ENCODE measurements at regions not wholly inside any gene's neighbourhood (a gene's known extent, or its start where the extent isn't known, plus 50 kb on each side); places are given as distances from the start of the nearest gene placed in this dataset.

- WGBS, 2 donors, result 80 to 82% methylated on average over 6 of the region's 6 CpGs
- no peak overlapping the region for H3K4me3 ChIP-seq
- H3K27ac ChIP-seq, result no peak overlapping the region
- intact Hi-C loops (cut with DNase I), result no loop called here
- no peaks in the 10 kb centered on the region for H3K9me3 ChIP-seq
- TF ChIP-seq CTCF (IDR thresholded peaks at IDR 0.05) (no peak), POLR2A (IDR thresholded peaks at IDR 0.05) (no peak)
- H3K36me3 ChIP-seq, result no peaks in the 10 kb centered on the region
- H3K27me3 ChIP-seq, result peaks cover 0 to 19% (median 0%) of the 10 kb centered on the region in 4 donors
- peaks cover 0 to 8% (median 0%) of the 10 kb centered on the region in 3 donors for H3K4me1 ChIP-seq
- DNase-seq, result no peak
Observed at GRCh38 chr4:154977228-154977627, 196.2 kb downstream of the RBM46 start.

DNA sequence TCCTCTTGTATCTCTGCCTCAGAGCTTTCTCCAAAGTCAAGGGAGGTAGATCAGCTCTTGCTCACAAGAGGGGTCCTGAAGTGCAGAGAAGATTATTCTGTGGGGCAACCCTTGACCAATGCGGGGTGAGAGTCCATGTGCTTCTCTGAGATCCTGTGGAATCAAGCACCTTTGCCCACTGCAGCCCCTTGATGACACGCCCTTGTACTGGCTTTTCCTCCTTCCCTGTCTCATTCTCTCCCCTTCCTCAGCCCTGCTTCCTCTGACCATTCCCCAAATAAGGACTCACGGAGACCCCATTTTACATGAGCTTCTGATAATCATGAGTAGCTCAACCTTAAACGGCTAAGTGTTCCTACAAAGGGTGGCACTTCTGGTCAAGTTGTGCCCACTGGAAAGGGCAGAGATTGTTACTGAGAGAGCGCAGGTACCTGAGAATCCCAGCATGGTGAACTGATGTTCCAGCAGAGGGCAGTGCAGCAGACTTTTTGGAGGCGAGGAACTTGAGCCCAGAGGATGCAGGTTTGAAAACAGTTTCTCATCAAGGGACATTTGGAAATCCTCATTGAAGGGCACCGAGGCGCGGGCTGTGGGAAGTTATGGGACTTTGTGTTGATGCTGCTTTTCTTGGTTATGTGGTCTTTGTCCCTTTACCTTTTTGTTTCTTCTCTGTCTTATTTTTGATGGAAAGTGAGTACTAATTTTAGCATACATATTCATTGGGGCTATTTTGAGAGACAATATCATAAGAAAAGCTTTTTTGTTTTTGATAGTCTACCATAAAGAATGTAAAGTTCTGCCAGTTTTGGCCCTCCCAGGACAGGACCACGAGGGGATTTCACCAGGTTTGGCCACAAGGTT is 201.3 kb downstream of the RBM46 start:
- no peak for DNase-seq
- peaks cover 0 to 12% (median 0%) of the 10 kb centered on the region in 4 donors for H3K27me3 ChIP-seq
- no peak overlapping the region for H3K27ac ChIP-seq
- no peaks in the 10 kb centered on the region for H3K36me3 ChIP-seq
- no peak overlapping the region for H3K4me3 ChIP-seq
- 21 to 22% methylated on average over 10 of the region's 10 CpGs for WGBS, 2 donors
- H3K9me3 ChIP-seq, result no peaks in the 10 kb centered on the region
- intact Hi-C loops (cut with DNase I), result no loop called here
- TF ChIP-seq CTCF (IDR thresholded peaks at IDR 0.05), result peak in 5 of 6 experiments; percentile 31 to 49 (median 33)
- TF ChIP-seq POLR2A (IDR thresholded peaks at IDR 0.05), result no peak
- H3K4me1 ChIP-seq, result no peaks in the 10 kb centered on the region

DNA sequence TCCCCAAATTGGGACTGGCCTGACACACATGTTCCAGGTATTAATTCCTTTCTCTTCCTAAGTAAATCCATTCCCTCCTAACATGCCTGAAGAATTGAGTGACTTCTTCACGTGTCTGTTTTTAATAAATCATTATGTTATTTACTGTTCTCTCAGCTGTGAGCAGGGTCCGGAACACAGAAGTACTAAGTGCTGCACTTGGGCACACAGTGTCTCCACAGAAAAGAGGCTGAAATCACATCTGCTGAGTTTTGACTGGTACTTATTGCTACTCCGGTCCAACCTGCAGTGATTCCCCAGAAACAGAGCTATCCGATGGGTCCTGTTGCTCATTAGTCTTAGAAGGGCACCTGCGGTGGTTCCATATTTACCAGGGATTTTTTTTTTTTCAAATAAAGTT is 202.6 kb downstream of the RBM46 start:
- intact Hi-C loops (cut with DNase I), result no loop called here

GRCh38 chr4:154984148-154984547 is 203.1 kb downstream of the RBM46 start:
- intact Hi-C loops (cut with DNase I), result no loop called here
- no peak for TF ChIP-seq POLR2A (IDR thresholded peaks at IDR 0.05)
- TF ChIP-seq CTCF (IDR thresholded peaks at IDR 0.05), result no peak
- 62 to 73% methylated on average over 4 of the region's 4 CpGs for WGBS, 2 donors

More for the DNA sequence above, 202.6 kb downstream of the RBM46 start:
- H3K9me3 ChIP-seq, result no peaks in the 10 kb centered on the region
- DNase-seq, result no peak
- WGBS, 2 donors, result 66 to 81% methylated on average over 5 of the region's 5 CpGs
- H3K4me1 ChIP-seq, result no peaks in the 10 kb centered on the region
- no peaks in the 10 kb centered on the region for H3K36me3 ChIP-seq
- H3K27ac ChIP-seq, result no peak overlapping the region
- no peak overlapping the region for H3K4me3 ChIP-seq
- H3K27me3 ChIP-seq, result peaks cover 0 to 5% (median 0%) of the 10 kb centered on the region in 4 donors
- no peak for TF ChIP-seq CTCF (IDR thresholded peaks at IDR 0.05)
- TF ChIP-seq POLR2A (IDR thresholded peaks at IDR 0.05), result no peak

GRCh38 chr4:154984616-154985015 is 203.5 kb downstream of the RBM46 start:
- WGBS, 2 donors, result 56 to 82% methylated on average over 1 of the region's 1 CpG

More at GRCh38 chr4:154984148-154984547, 203.1 kb downstream of the RBM46 start:
- Histone ChIP-seq H3K27me3 (peaks cover 0 to 3% (median 0%) of the 10 kb centered on the region in 4 donors), H3K36me3 (no peaks in the 10 kb centered on the region), H3K4me3 (no peak overlapping the region), H3K27ac (no peak overlapping the region), H3K4me1 (no peaks in the 10 kb centered on the region), H3K9me3 (no peaks in the 10 kb centered on the region)
- DNase-seq, result no peak

More at GRCh38 chr4:154984616-154985015, 203.5 kb downstream of the RBM46 start:
- Histone ChIP-seq H3K27ac (no peak overlapping the region), H3K27me3 (peaks cover 0 to 3% (median 0%) of the 10 kb centered on the region in 4 donors), H3K36me3 (no peaks in the 10 kb centered on the region), H3K4me1 (no peaks in the 10 kb centered on the region), H3K9me3 (no peaks in the 10 kb centered on the region), H3K4me3 (no peak overlapping the region)
- no peak for DNase-seq
- intact Hi-C loops (cut with DNase I), result no loop called here
- TF ChIP-seq CTCF (IDR thresholded peaks at IDR 0.05) (no peak), POLR2A (IDR thresholded peaks at IDR 0.05) (no peak)

Measured in esophagus squamous epithelium (tissue), 5 donors.